HG02763 (cell line): ENCODE measurements at regions not wholly inside any gene's neighbourhood (a gene's known extent, or its start where the extent isn't known, plus 50 kb on each side); places are given as distances from the start of the nearest gene placed in this dataset.
"Not testable (repeated sequence)": the region's sequence is repeated elsewhere in the genome, so short reads cannot be mapped to it uniquely, and the experiment has no call there.

Experiments used
- ATAC-seq: cut with Tn5 transposase; IDR thresholded peaks from one replicate; pipeline ENCODE4 v1.9.1; 2021; ENCODE audit warnings: mild to moderate bottlenecking, moderate library complexity; ENCODE audit not compliant: unreplicated experiment

- ATAC-seq, result no peak
These were observed 588.9 kb downstream of the JRKL start for GRCh38 chr11:96978751-96979150.

DNA sequence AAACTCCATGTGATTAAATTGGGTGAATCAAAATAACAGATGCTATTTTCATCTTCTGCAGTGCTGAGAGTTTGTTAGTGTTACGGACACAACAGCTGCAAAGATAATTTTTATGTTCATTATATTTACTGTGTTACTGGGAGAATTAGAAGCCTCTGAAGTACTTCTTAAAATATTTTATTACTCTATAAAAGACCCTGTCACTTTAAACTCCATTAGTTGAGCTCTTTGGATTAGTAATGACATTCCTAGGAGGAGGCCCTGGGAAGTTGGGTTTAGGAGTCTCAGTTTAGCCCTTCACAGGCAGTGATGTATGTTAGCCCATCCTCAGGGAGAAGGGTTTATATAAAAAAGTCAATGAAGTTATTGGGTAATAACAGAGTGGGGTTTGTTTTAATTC is 596.7 kb downstream of the JRKL start:
- no peak for ATAC-seq

DNA sequence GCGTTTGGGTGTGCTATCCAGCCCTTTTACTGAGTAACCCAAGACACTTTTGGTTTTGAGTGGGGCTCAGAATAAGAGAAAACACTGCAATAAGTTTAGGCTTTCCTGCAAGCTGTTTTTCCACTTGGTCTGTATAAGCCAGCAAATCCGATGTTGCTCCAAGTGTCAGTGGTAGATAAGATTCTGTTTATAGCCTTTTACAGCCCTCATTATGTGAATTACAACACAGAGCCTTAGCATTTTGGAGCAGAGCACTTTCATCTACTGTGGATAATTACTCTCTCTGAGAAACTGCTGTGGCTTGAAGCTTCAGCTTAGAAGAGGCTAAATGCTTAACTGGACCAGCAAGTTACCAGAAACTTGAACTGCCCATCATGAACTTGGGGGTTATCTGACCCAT is 601.1 kb downstream of the JRKL start:
- ATAC-seq, result no peak

- ATAC-seq, result no peak
These were observed 610.7 kb downstream of the JRKL start for GRCh38 chr11:97000481-97000880.

- no peak for ATAC-seq
These were observed 617.5 kb downstream of the JRKL start for GRCh38 chr11:97007283-97007682.

DNA sequence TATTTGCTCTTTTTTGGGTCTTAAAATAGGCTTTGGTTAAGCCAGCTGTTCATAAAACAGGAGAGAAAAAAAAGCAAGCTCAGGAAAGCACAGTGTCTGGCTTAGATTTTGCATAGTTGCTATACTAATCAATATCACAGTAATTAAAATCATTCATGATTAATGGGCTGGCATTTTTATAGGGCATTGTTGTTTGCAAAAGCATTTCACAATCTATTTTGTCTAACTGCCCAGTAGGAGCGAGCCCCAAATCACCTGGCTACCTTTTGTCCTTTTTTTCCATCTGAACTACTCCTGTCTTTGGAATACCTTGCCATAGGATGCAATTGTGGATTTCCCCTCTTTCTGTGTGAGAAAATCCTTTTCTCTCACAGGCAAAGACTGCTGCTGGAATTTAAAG is 619.8 kb downstream of the JRKL start:
- ATAC-seq, result no peak

- not testable (repeated sequence) for ATAC-seq
These were observed 621.2 kb downstream of the JRKL start for GRCh38 chr11:97010997-97011396.

DNA sequence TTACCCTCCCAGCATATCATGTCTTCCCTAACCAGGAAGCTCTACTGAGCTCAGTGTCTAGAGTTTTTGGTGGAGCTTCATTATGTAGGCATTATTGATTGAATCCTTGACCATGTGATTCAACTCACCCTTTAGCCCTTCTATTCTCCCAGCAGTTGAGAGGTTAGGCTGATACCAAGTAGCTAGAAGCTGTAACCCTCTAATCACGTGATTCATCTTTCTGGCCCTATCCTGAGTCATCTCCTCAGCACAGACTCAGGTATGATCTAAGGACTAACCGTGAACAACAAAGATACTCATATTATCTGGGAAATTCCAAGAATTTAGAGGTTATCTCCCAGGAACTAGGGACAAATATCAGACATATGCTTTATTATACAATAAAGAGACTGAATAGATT is 625.5 kb downstream of the JRKL start:
- ATAC-seq, result no peak

DNA sequence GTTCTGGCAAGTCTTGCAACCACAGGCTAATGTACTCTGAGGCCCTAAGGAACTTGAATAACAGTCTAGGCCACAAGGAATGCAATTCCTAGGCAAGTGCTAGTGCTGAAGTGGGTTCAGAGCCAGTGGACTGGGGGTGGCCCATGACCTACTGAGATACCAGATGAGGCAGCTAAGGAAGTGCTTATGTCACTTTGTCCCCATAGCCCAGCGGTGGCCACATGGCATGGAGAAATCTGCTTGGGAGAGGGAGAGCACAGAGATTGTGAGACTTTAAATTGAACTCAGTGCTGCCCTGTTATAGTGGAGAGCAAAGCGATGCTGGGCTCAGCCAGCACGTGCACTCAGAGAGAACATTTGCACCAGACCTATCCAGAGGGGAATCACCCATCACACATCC is 629.5 kb downstream of the JRKL start:
- no peak for ATAC-seq

DNA sequence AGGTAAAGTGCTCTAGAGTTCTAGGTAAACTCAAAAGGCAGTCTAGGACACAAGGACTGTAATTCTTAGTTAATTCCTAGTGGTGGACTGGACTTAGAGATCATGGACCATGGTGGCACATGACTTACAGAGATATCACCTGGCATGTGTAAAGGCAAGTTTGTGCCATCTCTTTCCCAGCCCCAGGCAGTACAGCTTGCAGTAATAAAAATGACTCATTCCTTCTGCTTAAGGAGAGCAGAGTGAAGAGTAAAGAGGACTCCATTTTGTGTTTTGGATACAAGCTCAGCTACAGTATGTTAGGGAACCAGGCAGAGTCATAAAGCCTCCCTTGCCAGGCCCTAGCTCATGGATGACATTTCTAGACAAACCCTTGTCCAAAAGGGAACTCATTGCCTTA is 629.9 kb downstream of the JRKL start:
- ATAC-seq, result no peak

- ATAC-seq, result no peak
These were observed 633.1 kb downstream of the JRKL start for GRCh38 chr11:97022955-97023354.

GRCh38 chr11:97028836-97029406 is 639.1 kb downstream of the JRKL start:
- ATAC-seq, result no peak

DNA sequence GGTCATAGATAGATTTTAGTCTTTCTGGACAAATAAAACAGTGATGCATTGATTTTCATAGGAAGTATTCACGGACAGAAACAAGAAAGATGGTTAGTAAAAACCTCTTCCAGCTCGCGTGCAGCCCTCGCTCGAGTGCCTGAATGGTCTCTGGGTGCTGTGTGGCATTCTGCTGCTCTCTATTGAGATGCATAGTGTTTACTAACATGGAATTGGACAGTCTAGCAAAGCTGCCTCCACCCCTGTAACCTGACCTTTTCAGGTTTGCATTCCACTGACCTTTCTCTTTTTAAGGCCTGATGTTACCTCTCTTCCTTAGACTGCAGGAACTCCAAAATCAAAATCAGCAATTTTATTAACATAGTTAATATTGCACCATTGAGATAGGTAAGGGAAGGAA is 643.4 kb downstream of the JRKL start:
- ATAC-seq, result no peak

DNA sequence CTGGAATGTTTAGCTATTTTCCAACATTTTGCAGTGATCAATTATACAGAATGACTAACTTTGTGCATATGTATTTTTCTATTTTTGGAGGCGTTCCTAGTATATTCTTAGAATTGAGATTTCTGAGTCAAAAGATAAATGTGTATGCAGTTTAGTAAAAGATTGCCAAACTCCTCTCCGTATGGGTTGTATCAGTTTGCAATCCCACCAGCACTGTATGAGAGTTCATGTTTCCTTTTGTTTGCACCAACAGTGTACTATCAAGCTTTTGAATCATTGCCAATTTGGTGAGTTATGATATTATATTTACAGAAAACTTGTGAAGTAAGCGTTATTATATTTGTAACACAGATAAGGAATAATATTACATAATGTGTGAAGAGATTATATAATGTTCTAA is 658.7 kb downstream of the JRKL start:
- ATAC-seq, result no peak

- ATAC-seq, result no peak
These were observed 670.4 kb downstream of the JRKL start for GRCh38 chr11:97060184-97060583.

- ATAC-seq, result no peak
These were observed 679.3 kb downstream of the JRKL start for GRCh38 chr11:97069160-97069559.

DNA sequence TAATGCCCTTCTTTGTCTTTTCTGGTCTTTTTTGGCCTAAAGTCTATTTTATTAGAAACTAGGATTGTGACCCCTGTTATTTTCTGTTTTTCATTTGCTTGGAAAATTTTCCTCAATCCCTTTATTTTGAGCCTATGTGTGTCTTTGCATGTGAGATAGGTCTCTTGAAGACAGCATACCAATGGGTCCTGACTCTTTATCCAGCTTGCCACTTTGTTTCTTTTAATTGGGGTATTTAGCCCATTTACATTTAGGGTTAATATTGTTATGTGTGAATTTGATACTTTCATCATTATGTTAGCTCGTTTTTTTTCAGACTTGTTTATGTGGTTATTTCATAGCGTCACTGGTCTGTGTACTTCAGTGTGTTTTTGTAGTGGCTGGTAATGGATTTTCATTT is 682.6 kb downstream of the JRKL start:
- no peak for ATAC-seq

DNA sequence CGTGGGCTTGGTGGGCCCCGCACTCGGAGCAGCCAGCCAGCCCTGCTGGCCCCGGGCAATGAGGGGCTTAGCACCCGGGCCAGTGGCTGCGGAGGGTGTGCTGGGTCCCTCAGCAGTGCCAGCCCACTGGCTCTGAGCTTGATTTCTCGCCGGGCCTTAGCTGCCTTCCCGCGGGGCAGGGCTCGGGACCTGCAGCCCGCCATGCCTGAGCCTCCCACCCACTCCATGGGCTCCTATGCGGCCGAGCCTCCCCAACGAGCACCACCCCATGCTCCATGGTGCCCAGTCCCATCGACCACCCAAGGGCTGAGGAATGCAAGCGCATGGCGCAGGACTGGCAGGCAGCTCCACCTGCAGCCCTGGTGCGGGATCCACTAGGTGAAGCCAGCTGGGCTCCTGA is 686.9 kb downstream of the JRKL start:
- ATAC-seq, result not testable (repeated sequence)

GRCh38 chr11:97078443-97078842 is 688.6 kb downstream of the JRKL start:
- ATAC-seq, result no peak

DNA sequence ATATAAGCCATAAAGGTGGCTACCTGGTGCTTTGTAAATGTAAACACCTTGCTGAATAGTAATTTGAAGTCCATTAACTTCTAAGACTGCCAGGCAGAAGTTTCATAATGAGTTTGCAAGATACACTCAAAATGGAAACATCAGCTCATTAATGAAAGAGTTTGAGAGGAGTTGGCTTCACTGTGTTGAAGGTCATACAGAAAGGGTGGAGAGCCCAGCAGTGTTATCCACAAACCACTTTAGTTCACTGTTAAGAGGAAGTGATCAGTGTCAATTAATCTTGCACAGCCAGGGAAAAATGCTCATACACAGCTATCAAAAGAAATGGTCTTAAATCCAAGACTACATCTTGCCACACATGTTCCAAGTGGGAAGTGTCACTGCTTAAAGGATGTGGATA is 689.4 kb downstream of the JRKL start:
- ATAC-seq, result no peak

- ATAC-seq, result no peak
These were observed 697.6 kb downstream of the JRKL start for GRCh38 chr11:97087419-97087818.

- no peak for ATAC-seq
These were observed 703.0 kb downstream of the JRKL start for GRCh38 chr11:97092823-97093222.

DNA sequence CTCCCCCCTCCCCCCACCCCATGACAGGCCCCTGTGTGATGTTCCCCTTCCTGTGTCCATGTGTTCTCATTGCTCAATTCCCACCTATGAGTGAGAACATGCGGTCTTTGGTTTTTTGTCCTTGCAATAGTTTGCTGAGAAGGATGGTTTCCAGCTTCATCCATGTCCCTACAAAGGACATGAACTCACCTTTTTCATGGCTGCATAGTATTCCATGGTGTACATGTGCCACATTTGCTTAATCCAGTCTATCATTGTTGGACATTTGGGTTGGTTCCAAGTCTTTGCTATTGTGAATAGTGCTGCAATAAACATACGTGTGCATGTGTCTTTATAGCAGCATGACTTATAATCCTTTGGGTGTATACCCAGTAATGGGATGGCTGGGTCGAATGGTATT is 712.4 kb downstream of the JRKL start:
- not testable (repeated sequence) for ATAC-seq

- no peak for ATAC-seq
These were observed 717.8 kb downstream of the JRKL start for GRCh38 chr11:97107604-97108003.
